Activated CD4-positive, alpha-beta T cell treated with anti-CD3 and anti-CD28 coated beads, Interleukin-2, amount 10 ng/mL, durations not matched to agents 7 days and 5 days (primary cell): ENCODE measurements at regions not wholly inside any gene's neighbourhood (a gene's known extent, or its start where the extent isn't known, plus 50 kb on each side); places are given as distances from the start of the nearest gene placed in this dataset.
"Not testable (repeated sequence)": the region's sequence is repeated elsewhere in the genome, so short reads cannot be mapped to it uniquely, and the experiment has no call there.

Experiments used
- CTCF ChIA-PET: fragments of 350-600 bp; sonication (Branson Sonifier 250); formaldehyde crosslinking; loops from one replicate; lab custom pipeline; 2021; ENCODE audit warnings: antibody characterized with exemption; lab: Charles Lee
- POLR2A ChIA-PET: fragments of 350-600 bp; sonication (Branson Sonifier 250); formaldehyde crosslinking; loops from one replicate; lab custom pipeline; 2021; ENCODE audit warnings: antibody characterized with exemption; lab: Charles Lee
- DNase-seq: peaks from one replicate; pipeline ENCODE4 v3.0.0-alpha.2; 2020
- H3K27ac Mint-ChIP-seq: one replicate; pipeline ENCODE4 v1.8.0; 2021; ENCODE audit warnings: mild to moderate bottlenecking, moderate library complexity, mixed read lengths
- H3K27me3 Mint-ChIP-seq: one replicate; pipeline ENCODE4 v1.8.0; 2021; ENCODE audit warnings: mixed read lengths
- H3K36me3 Mint-ChIP-seq: one replicate; pipeline ENCODE4 v1.8.0; 2021; ENCODE audit warnings: low read depth, mixed read lengths
- H3K4me1 Mint-ChIP-seq: one replicate; pipeline ENCODE4 v1.8.0; 2021; ENCODE audit warnings: mixed read lengths
- H3K4me3 Mint-ChIP-seq: one replicate; pipeline ENCODE4 v1.8.0; 2021; ENCODE audit warnings: mild to moderate bottlenecking, moderate library complexity, mixed read lengths
- H3K9me3 Mint-ChIP-seq: one replicate; pipeline ENCODE4 v1.8.0; 2021; ENCODE audit warnings: mixed read lengths

GRCh38 chr21:22343303-22343702 is 1345.1 kb downstream of the NCAM2 start:
- POLR2A ChIA-PET, result no interaction called here
- Mint-ChIP-seq H3K9me3 (peaks cover 8% of the 10 kb centered on the region), H3K4me1 (no peaks in the 10 kb centered on the region), H3K36me3 (no peaks in the 10 kb centered on the region), H3K27ac (no peak overlapping the region), H3K4me3 (no peak overlapping the region), H3K27me3 (no peaks in the 10 kb centered on the region)
- CTCF ChIA-PET, result no interaction called here
- DNase-seq, result no peak

- Mint-ChIP-seq H3K4me1 (no peaks in the 10 kb centered on the region), H3K36me3 (no peaks in the 10 kb centered on the region), H3K27me3 (no peaks in the 10 kb centered on the region), H3K27ac (no peak overlapping the region), H3K9me3 (peaks cover 8% of the 10 kb centered on the region), H3K4me3 (no peak overlapping the region)
- POLR2A ChIA-PET, result no interaction called here
- CTCF ChIA-PET, result no interaction called here
- DNase-seq, result no peak
Measured at GRCh38 chr21:22343721-22344120, 1345.5 kb downstream of the NCAM2 start.

DNA sequence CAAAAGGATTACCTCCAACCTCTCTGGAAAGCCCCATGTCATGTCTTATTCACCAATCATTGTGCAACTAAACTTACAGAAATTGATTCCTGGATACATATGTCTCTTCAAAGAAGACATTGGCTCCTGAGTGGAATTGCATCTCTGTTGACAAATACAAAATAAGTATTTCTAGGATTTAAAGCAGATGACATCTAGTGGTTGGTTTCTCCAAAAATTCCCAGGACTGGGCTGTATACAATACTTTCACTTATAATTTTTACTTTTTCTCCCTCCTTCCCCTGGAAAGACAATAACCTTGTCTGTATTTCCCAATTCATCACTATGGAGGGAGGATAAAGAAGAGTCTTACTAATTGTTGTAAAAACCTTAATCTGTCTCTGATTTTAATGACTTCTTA is 1347.4 kb downstream of the NCAM2 start:
- CTCF ChIA-PET, result no interaction called here
- POLR2A ChIA-PET, result no interaction called here
- no peaks in the 10 kb centered on the region for H3K4me1 Mint-ChIP-seq

GRCh38 chr21:22346576-22346975 is 1348.4 kb downstream of the NCAM2 start:
- Mint-ChIP-seq H3K4me1 (no peaks in the 10 kb centered on the region), H3K36me3 (no peaks in the 10 kb centered on the region), H3K4me3 (no peak overlapping the region), H3K27ac (no peak overlapping the region), H3K27me3 (no peaks in the 10 kb centered on the region), H3K9me3 (peaks cover 6% of the 10 kb centered on the region)
- ChIA-PET CTCF (no interaction called here), POLR2A (no interaction called here)
- DNase-seq, result no peak

More for the DNA sequence above, 1347.4 kb downstream of the NCAM2 start:
- DNase-seq, result no peak
- H3K9me3 Mint-ChIP-seq, result peaks cover 6% of the 10 kb centered on the region
- H3K36me3 Mint-ChIP-seq, result no peaks in the 10 kb centered on the region
- H3K27me3 Mint-ChIP-seq, result no peaks in the 10 kb centered on the region
- no peak overlapping the region for H3K27ac Mint-ChIP-seq
- H3K4me3 Mint-ChIP-seq, result no peak overlapping the region

- H3K4me3 Mint-ChIP-seq, result no peak overlapping the region
- CTCF ChIA-PET, result no interaction called here
Measured at GRCh38 chr21:22351076-22351475, 1352.9 kb downstream of the NCAM2 start.

DNA sequence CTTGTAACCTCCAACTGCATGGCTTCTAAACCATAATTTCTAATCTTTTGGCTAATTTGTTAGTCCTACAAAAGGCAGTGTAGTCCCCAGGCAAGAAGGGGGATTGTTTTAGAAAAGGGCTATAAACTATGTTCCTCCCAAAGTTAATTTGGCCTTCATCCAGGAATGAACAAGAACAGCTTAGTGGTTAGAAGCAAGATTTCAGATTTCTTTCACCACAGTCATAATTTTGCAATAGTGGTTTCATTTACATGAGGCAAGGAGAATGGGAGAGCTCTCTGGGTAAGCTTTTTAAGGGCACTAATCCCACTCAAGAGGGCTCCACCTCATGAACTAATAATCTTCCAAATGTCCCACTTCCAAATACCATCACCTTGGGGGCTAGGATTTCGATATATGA is 1353.9 kb downstream of the NCAM2 start:
- no peak for DNase-seq
- Mint-ChIP-seq H3K27ac (no peak overlapping the region), H3K4me3 (no peak overlapping the region), H3K9me3 (no peaks in the 10 kb centered on the region), H3K27me3 (no peaks in the 10 kb centered on the region), H3K4me1 (no peaks in the 10 kb centered on the region), H3K36me3 (no peaks in the 10 kb centered on the region)
- ChIA-PET POLR2A (no interaction called here), CTCF (no interaction called here)

More at GRCh38 chr21:22351076-22351475, 1352.9 kb downstream of the NCAM2 start:
- no peaks in the 10 kb centered on the region for H3K27me3 Mint-ChIP-seq
- H3K36me3 Mint-ChIP-seq, result no peaks in the 10 kb centered on the region
- no peaks in the 10 kb centered on the region for H3K4me1 Mint-ChIP-seq
- H3K9me3 Mint-ChIP-seq, result no peaks in the 10 kb centered on the region
- no peak overlapping the region for H3K27ac Mint-ChIP-seq
- no peak for DNase-seq
- POLR2A ChIA-PET, result no interaction called here

GRCh38 chr21:22355949-22356348 is 1357.7 kb downstream of the NCAM2 start:
- Mint-ChIP-seq H3K4me3 (no peak overlapping the region), H3K4me1 (no peaks in the 10 kb centered on the region), H3K27me3 (no peaks in the 10 kb centered on the region), H3K27ac (no peak overlapping the region), H3K36me3 (no peaks in the 10 kb centered on the region), H3K9me3 (peaks cover 3% of the 10 kb centered on the region)
- ChIA-PET POLR2A (no interaction called here), CTCF (no interaction called here)
- no peak for DNase-seq

DNA sequence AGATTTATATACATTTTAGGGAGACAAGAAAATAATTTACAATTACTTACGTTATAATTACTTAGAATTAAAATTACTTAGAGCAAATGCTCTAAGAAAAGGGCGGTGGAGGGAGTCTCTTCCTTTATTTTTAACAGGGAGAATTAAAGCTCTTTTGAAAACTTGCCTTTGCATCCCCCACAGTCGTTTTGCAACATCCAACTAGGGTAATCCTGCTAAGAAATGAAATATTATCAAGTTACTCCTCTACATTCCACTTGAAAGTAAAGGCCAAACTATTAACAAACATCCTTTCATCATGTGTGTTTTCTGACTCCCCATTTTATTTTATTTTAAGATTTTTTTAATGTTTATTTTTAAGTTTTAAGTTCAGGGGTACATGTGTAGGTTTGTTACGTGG is 1358.5 kb downstream of the NCAM2 start:
- no peak for DNase-seq
- H3K4me1 Mint-ChIP-seq, result no peaks in the 10 kb centered on the region
- POLR2A ChIA-PET, result no interaction called here
- no peaks in the 10 kb centered on the region for H3K36me3 Mint-ChIP-seq
- CTCF ChIA-PET, result no interaction called here
- no peaks in the 10 kb centered on the region for H3K27me3 Mint-ChIP-seq
- no peak overlapping the region for H3K27ac Mint-ChIP-seq
- no peak overlapping the region for H3K4me3 Mint-ChIP-seq
- peaks cover 3% of the 10 kb centered on the region for H3K9me3 Mint-ChIP-seq

GRCh38 chr21:22359599-22359998 is 1361.4 kb downstream of the NCAM2 start:
- DNase-seq, H3K4me1 Mint-ChIP-seq, POLR2A ChIA-PET, H3K27ac Mint-ChIP-seq, CTCF ChIA-PET, H3K36me3 Mint-ChIP-seq, H3K9me3 Mint-ChIP-seq, H3K4me3 Mint-ChIP-seq, H3K27me3 Mint-ChIP-seq: not testable (repeated sequence)

- ChIA-PET POLR2A (no interaction called here), CTCF (no interaction called here)
- Mint-ChIP-seq H3K36me3 (no peaks in the 10 kb centered on the region), H3K4me1 (no peaks in the 10 kb centered on the region), H3K27ac (no peak overlapping the region), H3K27me3 (no peaks in the 10 kb centered on the region), H3K4me3 (no peak overlapping the region), H3K9me3 (peaks cover 3% of the 10 kb centered on the region)
- DNase-seq, result no peak
Measured at GRCh38 chr21:22363504-22363903, 1365.3 kb downstream of the NCAM2 start.

- H3K4me1 Mint-ChIP-seq, result no peaks in the 10 kb centered on the region
- DNase-seq, result no peak
- ChIA-PET CTCF (no interaction called here), POLR2A (no interaction called here)
- no peak overlapping the region for H3K27ac Mint-ChIP-seq
- peaks cover 3% of the 10 kb centered on the region for H3K9me3 Mint-ChIP-seq
- no peaks in the 10 kb centered on the region for H3K27me3 Mint-ChIP-seq
- H3K4me3 Mint-ChIP-seq, result no peak overlapping the region
- no peaks in the 10 kb centered on the region for H3K36me3 Mint-ChIP-seq
Measured at GRCh38 chr21:22364163-22364562, 1366.0 kb downstream of the NCAM2 start.

DNA sequence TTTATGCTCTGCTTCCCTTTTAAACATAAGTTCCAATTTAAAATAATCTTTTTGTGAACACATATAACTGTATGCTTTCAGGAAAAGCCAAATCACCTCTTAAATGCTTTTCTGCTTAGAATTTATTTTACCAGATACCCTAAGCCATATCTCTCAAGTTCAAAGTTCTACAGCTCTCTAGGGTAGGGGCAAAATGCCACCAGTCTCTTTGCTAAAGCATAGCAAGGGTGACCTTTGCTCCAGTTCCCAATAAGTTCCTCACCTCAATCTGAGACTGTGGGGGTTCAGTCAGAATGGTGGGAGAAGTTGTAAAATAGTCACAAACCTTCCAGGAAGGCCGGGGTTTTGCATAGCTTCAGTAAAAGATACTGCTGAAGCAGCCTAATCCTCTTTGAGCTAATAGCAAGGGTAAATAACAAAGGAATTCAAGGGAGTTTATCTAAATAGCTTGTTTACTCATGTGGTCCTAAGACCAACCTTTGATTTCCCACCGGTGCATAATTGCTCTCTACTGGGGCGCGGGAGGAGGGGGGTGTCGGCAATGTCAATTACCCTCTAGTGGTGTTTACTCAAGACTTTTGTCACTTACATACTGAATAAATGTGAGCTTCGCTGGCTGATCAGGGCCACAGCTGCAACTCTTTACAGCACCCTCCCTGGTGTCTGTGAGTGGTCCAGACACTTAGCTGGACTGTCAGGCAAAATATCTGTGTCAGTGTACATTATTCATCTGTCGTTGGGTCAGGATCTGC is 1376.2 kb downstream of the NCAM2 start:
- Mint-ChIP-seq H3K4me3 (no peak overlapping the region), H3K36me3 (no peaks in the 10 kb centered on the region), H3K27me3 (no peaks in the 10 kb centered on the region), H3K4me1 (no peaks in the 10 kb centered on the region), H3K9me3 (peaks cover 2% of the 10 kb centered on the region), H3K27ac (no peak overlapping the region)
- DNase-seq, result no peak
- CTCF ChIA-PET, result no interaction called here
- POLR2A ChIA-PET, result no interaction called here

DNA sequence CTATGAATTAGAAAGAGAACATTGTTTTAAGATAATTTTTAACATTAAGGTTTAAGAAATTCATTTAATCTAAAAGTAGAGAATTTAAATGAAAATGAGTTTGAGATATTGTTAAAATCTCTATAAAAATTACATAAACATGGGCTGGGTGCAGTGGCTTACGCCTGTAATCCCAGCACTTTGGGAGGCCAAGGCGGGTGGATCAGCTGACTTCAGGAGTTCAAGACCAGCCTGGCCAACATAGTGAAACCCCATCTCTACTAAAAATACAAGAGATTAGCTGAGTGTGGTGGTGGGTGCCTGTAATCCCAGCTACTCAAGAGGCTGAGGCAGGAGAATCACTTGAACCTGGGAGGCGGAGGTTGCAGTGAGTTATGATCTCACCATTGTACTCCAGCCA is 1379.6 kb downstream of the NCAM2 start:
- H3K27ac Mint-ChIP-seq, H3K4me3 Mint-ChIP-seq, H3K4me1 Mint-ChIP-seq, DNase-seq, H3K36me3 Mint-ChIP-seq, H3K9me3 Mint-ChIP-seq, CTCF ChIA-PET, H3K27me3 Mint-ChIP-seq: not testable (repeated sequence)
- POLR2A ChIA-PET, result interaction anchor here (0.6 kb wide), 1 partner anchor 332 kb away, joined by 5 read pairs; no protein-coding TSS in a partner anchor

- H3K27ac Mint-ChIP-seq, result no peak overlapping the region
- POLR2A ChIA-PET, result no interaction called here
- no peak for DNase-seq
- peaks cover 4% of the 10 kb centered on the region for H3K9me3 Mint-ChIP-seq
- CTCF ChIA-PET, result no interaction called here
- no peak overlapping the region for H3K4me3 Mint-ChIP-seq
- no peaks in the 10 kb centered on the region for H3K27me3 Mint-ChIP-seq
- H3K36me3 Mint-ChIP-seq, result no peaks in the 10 kb centered on the region
- H3K4me1 Mint-ChIP-seq, result no peaks in the 10 kb centered on the region
Measured at GRCh38 chr21:22393324-22393723, 1395.1 kb downstream of the NCAM2 start.
